ENCODE measurements at regions not wholly inside any gene's neighbourhood (a gene's known extent, or its start where the extent isn't known, plus 50 kb on each side); places are given as distances from the start of the nearest gene placed in this dataset.
"Not testable (repeated sequence)": the region's sequence is repeated elsewhere in the genome, so short reads cannot be mapped to it uniquely, and the experiment has no call there.

GRCh38 chr6:11486959-11487358 is 50.6 kb upstream of the TMEM170B start:
- DNase-seq (ENCODE audit: low read depth): no peak

DNA sequence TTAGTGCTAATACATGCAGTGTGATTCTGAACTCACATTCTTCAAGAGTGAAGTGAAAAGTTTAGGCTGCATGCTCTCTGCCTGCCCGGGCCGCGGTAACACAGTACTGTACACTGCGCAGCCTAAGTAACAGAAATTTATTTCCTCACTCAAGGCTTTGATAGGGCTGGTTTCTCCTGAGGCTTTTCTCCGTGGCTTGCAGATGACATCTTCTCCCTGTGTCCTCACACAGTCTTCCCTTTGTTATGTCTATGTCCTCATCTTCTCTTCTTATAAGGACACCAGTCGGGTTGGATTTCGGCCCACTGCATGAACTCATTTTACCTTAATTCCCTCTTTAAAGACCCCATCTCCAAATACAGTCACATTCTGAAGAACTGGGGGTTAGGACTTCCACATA is 51.1 kb upstream of the TMEM170B start:
- no peak for DNase-seq (ENCODE audit: low read depth)

GRCh38 chr6:11486051-11486450 is 51.5 kb upstream of the TMEM170B start:
- no peak for DNase-seq (ENCODE audit: low read depth)

DNA sequence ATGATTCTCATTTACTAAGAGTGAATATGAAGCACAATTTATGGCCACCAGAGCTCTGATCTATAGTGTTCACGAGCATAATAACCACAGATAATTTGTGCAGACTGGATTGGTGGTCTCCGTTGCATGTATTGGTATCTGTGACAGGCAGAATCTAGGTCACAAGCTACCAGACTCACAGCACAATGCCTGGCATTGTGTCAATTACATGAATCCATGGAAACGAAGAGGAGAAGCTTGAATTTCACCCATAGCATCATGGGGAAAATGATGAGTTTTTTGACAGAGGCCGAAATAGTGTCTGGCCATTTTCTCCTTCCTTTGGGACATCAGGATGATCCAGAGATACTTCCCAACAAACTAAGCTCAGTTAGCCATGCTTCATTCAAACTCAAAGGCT is 52.3 kb upstream of the TMEM170B start:
- DNase-seq (ENCODE audit: low read depth): no peak

DNA sequence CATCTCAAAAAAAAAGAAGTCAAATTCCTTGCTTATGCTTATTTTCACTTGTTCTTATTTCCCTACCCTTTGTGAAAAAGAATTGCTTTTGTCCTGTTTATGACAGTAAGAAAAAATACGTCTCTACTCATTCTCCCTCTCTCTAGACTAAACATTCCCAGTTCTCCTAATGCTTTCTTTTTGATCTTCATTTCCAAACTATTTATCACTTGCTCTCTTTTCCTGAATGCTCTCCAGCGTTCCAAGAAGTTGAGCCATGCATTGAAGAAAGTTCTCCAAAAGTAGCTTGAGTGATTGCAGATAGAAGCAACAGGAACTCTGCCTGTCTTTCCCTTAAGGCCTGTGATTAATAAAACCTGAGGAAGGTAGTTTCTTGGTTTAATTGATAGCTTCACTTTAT is 53.1 kb upstream of the TMEM170B start:
- DNase-seq (ENCODE audit: low read depth): no peak

- DNase-seq (ENCODE audit: low read depth): no peak
Measured at GRCh38 chr6:11482616-11483015, 54.9 kb upstream of the TMEM170B start.

GRCh38 chr6:11480541-11480940 is 57.0 kb upstream of the TMEM170B start:
- DNase-seq (ENCODE audit: low read depth): no peak

DNA sequence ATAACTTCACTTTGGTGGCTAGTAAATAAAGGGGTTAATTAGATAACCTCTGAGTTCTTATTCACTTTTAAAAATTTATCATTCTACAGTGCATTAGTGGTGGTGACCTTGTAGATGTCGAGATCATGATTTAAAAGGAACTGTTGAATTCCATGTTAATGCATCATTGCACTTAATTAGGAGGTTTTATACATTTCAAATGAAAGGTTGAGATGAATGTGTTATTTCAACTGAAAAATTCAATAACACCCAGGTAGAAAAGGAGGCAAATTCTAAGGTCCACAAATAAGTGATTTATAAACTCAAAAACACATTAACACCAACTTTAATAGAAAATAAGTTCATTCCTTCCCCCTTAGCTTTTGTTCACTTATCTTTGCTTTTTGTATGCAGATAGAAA is 58.3 kb upstream of the TMEM170B start:
- no peak for DNase-seq (ENCODE audit: low read depth)

DNA sequence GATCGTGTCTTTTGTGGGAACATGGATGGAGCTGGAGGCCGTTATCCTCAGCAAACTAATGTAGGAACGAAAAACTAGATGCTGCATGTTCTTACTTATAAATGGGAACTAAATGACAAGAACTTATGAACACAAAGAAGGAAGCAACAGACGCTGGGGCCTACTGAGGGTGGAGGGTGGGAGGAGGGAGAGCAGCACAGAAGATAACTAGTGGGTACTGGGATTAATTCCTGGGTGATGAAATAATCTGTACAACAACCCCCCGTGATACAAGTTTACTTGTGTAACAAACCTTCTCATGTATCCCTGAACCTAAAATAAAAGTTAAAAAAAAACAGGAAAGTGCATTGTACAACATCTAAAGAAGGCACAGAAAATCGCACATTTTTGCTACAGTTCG is 59.0 kb upstream of the TMEM170B start:
- DNase-seq (ENCODE audit: low read depth): no peak

- DNase-seq (ENCODE audit: low read depth): no peak
Measured at GRCh38 chr6:11475016-11475415, 62.5 kb upstream of the TMEM170B start.

DNA sequence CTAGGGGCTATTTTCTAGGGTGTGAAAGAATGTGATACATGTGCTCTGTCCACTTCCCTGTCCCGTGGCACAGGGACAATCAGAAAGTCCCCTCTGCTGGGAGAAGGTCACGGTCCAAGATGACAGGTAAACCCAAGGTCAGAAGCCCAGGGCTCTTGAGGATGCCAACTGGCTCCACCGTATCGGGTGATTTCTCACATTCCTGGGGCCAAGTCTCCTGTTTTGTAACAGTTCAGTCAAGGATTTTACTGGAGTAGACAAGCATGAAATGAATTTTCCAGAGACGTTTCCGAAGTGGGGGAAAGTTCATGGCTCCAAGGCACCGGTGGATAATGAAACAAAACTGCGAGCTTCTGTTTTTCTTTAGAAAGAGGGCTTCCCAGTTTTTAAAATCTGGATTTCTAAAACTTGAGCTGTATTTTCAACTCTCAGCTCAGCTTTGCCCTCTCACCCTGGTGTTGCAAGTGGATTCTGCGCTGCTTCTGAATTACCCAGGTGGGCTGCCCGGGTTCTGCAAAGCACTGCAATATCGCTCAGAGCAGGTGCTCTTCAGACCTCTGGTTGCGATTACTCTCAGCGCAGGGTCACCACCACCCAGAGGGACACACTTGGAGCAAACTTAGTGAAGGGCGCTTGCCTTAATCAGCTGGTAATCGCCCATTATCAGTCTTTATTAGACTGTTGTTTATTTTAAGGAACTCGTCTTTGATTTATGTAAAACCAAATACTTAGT is 64.4 kb upstream of the TMEM170B start:
- no peak for DNase-seq (ENCODE audit: low read depth)

DNA sequence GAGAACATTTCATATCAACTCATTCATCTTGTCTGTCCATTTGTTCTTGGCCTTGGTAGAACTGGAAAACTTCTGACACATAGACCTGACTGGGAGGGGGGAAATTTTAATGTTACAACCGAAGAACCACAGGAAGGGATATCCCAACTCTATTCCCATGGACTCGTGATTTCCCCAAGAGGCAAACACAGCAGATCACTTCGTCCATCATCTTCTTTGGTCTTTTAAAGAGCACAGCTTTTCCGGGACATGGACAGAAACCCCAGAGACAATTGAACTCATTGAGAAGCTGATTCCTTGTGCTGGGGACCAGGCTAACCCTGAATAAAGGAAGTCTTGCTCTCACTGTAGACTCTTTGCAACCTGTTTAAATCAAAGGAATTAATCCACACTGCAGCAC is 66.3 kb upstream of the TMEM170B start:
- DNase-seq (ENCODE audit: low read depth): no peak

DNA sequence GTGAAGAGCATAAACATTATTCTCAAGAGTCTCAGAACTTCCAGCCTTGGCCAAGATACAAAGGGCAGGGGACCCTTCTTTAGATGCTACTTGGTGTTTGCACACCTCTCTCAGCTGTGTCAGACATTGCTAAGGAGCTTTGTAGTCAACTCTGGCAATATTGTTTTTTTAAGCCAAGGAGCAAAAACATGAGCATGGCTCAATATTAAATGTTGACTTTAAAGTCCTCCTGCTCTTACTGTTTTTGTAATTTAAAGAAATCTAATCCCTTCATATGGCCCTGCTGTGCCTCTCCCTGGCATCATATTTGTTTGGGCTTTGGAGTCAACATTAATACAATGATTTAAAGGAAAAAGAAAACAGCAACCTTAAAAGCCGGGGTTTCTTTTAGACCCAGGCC is 67.9 kb upstream of the TMEM170B start:
- DNase-seq (ENCODE audit: low read depth): no peak

GRCh38 chr6:11468271-11468670 is 69.3 kb upstream of the TMEM170B start:
- not testable (repeated sequence) for DNase-seq (ENCODE audit: low read depth)

- DNase-seq (ENCODE audit: low read depth): no peak
Measured at GRCh38 chr6:11467364-11467763, 70.2 kb upstream of the TMEM170B start.

GRCh38 chr6:11463398-11463780 is 74.2 kb upstream of the TMEM170B start:
- no peak for DNase-seq (ENCODE audit: low read depth)

GRCh38 chr6:11462742-11463397 is 74.7 kb upstream of the TMEM170B start:
- no peak for DNase-seq (ENCODE audit: low read depth)

DNA sequence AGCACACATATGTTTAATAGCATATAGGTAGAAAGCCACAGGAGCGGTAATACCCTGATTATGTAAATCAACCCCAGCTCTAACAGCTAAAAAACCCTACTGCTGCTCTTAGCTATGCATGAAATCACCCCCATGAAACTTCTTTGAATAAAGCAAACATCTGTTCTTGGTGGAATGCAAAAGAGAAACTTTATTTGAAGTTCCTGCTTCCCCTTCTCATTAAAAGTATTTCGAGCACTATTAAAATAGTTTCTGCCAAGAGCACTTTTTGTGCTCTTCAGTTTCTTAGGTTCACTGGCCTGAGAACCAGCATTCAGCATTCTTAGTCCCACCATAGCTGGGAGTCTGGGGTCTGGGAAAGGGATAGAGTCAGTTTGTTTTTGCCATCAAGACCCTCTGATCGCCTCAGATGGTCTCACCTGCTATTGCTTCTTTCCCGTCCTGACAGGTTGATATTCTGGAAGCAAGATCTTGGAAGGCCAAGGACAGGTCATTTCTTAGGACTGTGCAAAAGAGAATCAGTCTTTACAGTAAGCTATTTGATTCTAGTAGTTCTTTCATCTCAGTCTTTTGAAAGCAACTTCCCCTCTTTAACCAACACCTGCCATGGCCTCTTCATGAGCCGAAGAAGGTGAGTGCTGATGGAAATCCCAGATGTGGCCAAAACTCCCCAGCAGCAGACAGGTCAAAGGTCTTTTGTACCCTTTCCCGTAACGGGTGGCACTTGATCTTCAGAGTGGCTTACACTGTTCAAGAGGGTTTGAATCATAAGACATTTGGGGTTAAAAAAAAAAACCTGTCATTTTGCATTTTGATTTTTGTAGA is 76.5 kb upstream of the TMEM170B start:
- no peak for DNase-seq (ENCODE audit: low read depth)

- DNase-seq (ENCODE audit: low read depth): no peak
Measured at GRCh38 chr6:11460001-11460668, 77.4 kb upstream of the TMEM170B start.

DNA sequence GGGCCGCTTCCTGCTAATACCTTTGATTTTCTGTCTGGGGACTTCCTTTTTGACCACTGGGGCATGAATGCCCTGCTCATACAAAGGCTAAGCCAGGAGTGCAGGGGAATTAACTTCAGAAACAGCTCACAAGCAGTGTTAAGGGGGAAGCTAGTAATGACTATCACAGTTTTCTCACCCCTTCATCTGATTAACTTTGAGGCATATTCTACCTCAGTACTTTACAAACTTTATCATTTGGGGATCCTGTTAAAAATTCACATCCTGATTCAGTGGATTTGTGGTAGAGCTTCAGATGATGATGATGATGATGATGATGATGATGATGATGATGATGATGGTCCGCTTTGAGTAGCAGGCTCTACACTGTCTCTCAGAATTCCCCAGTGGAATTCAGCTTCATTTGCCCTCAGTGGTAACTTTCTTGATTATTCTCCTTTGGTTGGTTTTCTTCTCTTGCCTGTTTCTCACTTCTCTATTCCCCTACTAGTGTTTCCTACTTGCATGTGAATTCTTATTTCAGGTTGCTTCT is 78.4 kb upstream of the TMEM170B start:
- DNase-seq (ENCODE audit: low read depth): no peak

GRCh38 chr6:11458509-11458908 is 79.0 kb upstream of the TMEM170B start:
- DNase-seq (ENCODE audit: low read depth): no peak

DNA sequence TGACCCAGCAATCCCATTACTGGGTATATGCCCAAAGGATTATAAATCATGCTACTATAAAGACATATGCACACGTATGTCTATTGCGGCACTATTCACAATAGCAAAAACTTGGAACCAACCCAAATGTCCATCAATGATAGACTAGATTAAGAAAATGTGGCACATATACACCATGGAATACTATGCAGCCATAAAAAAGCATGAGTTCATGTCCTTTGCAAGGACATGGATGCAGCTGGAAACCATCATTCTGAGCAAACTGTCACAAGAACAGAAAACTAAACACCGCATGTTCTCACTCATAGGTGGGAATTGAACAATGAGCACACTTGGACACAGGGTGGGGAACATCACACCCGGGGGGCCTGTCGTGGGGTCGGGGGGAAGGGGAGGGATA is 80.1 kb upstream of the TMEM170B start:
- DNase-seq (ENCODE audit: low read depth): not testable (repeated sequence)

Measured in activated T-helper 1 cell treated with Interleukin-2 at 50 U/mL for 16 hours (primary cell).